ENCODE measurements at regions not wholly inside any gene's neighbourhood (a gene's known extent, or its start where the extent isn't known, plus 50 kb on each side); places are given as distances from the start of the nearest gene placed in this dataset.

- TF ChIP-seq EZH2 (IDR thresholded peaks at IDR 0.05; ENCODE audit: borderline replicate concordance, control insufficient read depth, low read depth, low read length), result no peak
- TF ChIP-seq JUND (IDR thresholded peaks at IDR 0.05; ENCODE audit: low read depth, low read length), result no peak
- TF ChIP-seq TCF12 (IDR thresholded peaks at IDR 0.05; ENCODE audit: low read depth, low read length), result no peak
Observed at GRCh38 chr4:152010710-152011079, 249.9 kb upstream of the GATB start.

Data from GM12878 (cell line).